GM19351 (cell line): ENCODE measurements at regions not wholly inside any gene's neighbourhood (a gene's known extent, or its start where the extent isn't known, plus 50 kb on each side); places are given as distances from the start of the nearest gene placed in this dataset.
"Not testable (repeated sequence)": the region's sequence is repeated elsewhere in the genome, so short reads cannot be mapped to it uniquely, and the experiment has no call there.

ENCODE experiments used
- ATAC-seq: cut with Tn5 transposase; IDR thresholded peaks from one replicate; pipeline ENCODE4 v1.9.1; 2021; ENCODE audit warnings: mild to moderate bottlenecking, moderate library complexity; ENCODE audit not compliant: unreplicated experiment

GRCh38 chr4:180966312-180966711 lies 1276.9 kb upstream of the TENM3 start:
- ATAC-seq, result no peak

DNA sequence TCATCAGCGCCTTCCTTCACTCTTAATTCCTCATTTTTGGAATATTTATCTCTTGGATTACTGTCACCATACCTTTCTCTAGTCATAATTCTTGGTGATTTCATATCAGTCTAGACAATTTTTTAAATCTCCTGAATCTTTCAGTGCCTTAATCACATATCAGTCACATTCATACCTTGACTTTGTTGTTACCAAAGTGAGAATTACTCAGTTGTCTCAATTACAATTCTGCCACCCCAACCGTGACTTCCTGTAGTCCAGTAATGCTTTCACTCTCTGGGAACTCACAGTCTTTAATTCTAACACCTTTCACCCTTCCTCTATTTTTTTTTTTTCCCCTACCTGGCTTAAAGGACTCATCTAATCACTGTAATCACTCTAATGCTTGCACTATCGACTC lies 1275.3 kb upstream of the TENM3 start:
- ATAC-seq, result no peak

- no peak for ATAC-seq
These were observed 1269.3 kb upstream of the TENM3 start for GRCh38 chr4:180973894-180974293.

GRCh38 chr4:180990931-180991330 lies 1252.3 kb upstream of the TENM3 start:
- ATAC-seq, result no peak

DNA sequence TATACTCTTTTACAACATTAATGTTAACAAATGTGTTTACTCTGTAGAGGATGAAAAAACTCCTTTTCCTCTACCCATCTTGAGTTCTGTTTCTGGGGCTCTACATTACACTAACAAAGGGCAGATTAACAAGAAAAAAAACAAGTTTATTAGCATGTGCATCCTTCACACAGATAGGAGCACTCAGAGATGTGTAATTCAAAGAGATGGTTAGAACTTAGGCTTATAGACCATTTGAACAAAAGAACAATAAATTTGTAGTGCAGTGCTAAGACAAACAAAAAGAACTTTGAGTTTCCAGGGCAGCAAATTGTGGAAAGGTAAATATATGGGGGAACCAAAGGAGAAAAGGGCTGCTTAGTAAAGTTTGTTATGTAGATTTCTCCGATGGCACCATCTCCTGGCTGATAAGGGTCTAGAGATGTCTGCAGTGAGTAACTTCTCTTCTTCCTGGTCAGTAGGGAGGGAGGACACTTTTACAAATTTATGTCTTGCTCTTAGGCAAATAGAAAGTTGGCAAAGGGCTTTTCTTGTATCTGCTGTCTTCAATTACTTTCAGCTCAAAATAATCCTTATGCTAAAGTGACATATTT lies 1249.9 kb upstream of the TENM3 start:
- no peak for ATAC-seq

DNA sequence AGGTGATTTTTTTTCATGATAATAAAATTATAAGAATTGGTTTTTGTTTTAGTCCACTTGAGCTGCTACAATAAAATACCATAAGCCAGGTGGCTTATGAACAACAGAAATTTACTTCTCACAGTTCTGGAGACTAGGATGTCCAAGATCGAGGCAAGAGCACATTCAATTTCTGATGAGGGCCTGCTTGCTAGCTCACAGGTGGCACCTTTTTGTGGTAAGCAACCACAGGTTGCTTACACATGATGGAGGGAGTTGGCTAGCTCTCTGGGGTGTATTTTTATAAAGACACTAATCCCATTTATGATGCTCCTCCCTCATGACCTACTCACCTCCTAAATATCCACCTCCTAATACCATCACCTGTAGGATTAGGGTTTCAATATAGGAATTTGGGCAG lies 1248.5 kb upstream of the TENM3 start:
- ATAC-seq, result no peak

DNA sequence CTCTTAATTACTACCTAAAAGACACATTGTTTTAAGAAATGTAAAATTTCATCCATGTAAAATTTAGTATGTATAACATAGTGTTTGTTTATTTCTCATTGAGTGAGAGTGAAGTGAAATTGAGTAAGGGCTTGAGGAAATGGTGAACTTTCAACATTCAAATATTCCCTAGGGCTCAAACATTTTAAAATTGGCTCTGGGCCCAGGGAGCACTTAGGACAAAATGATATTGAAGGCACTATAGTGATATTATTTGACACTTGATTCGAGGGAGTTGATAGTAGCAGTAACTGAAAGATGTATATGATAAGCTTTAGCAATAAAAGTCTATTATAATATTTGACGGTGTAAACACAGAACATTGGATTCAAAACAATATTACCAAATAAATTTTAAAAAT lies 1244.0 kb upstream of the TENM3 start:
- no peak for ATAC-seq

- ATAC-seq, result no peak
These were observed 1239.1 kb upstream of the TENM3 start for GRCh38 chr4:181004056-181004455.

GRCh38 chr4:181006499-181007260 lies 1236.5 kb upstream of the TENM3 start:
- no peak for ATAC-seq

GRCh38 chr4:181007751-181008150 lies 1235.5 kb upstream of the TENM3 start:
- ATAC-seq, result no peak

DNA sequence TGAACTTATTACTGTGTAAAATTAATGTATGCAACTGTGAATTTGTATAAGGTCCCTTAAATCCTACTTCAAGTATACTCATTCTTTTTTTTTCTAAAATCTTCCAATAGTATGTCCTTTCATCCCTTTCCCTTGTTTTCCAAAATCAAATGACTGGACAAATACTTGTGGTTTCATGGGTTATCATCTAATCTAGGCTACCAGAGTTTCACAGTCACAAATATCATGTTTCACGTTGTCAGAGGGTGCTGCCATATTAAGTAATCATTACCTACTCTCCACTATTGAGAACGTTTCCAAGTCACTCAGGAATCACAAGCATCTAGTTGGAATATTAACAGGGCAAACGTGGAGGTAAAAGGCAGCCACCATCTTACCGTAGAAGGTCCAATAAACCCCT lies 1235.0 kb upstream of the TENM3 start:
- ATAC-seq, result no peak

GRCh38 chr4:181013162-181013561 lies 1230.0 kb upstream of the TENM3 start:
- ATAC-seq, result no peak

GRCh38 chr4:181017038-181017437 lies 1226.2 kb upstream of the TENM3 start:
- ATAC-seq, result no peak

GRCh38 chr4:181018472-181018871 lies 1224.7 kb upstream of the TENM3 start:
- no peak for ATAC-seq

- no peak for ATAC-seq
These were observed 1224.3 kb upstream of the TENM3 start for GRCh38 chr4:181018913-181019312.

GRCh38 chr4:181020456-181020855 lies 1222.7 kb upstream of the TENM3 start:
- no peak for ATAC-seq

DNA sequence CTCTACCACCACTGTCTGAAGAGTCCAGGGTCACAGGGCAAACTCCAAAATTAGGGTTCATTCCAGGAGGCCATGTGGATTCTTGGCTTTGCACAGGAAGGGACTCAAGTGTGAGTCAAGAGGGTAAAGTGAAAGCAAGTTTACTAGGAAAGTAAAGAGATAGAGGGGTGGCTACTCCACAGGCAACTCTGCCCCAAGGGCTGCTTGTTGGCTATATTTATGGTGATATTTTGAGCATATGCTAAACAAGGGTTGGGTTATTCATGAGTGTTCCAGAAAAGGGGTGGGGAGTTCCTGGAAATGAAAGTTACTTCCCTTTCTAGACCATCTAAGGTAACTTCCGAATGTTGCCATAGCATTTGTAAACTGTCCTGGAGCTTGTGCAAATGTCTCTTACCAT lies 1222.0 kb upstream of the TENM3 start:
- ATAC-seq, result no peak

- ATAC-seq, result not testable (repeated sequence)
These were observed 1212.9 kb upstream of the TENM3 start for GRCh38 chr4:181030135-181030921.

DNA sequence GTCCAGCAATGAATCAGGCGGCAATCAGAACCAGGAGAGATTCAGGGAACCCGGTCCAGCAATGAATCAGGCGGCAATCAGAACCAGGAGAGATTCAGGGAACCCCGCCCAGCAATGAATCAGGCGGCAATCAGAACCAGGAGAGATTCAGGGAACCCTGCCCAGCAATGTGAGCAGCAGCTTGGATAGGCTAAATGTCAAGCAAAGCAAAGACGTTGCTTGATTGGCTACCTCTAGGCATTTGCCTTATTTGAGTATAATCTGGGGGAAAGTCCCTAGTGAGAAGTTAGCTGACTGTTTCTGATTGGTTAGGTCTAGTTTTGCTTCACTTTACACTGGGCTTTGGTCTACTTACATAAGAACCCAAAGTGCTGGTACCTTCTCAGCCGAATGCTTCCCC lies 1212.2 kb upstream of the TENM3 start:
- ATAC-seq, result no peak

DNA sequence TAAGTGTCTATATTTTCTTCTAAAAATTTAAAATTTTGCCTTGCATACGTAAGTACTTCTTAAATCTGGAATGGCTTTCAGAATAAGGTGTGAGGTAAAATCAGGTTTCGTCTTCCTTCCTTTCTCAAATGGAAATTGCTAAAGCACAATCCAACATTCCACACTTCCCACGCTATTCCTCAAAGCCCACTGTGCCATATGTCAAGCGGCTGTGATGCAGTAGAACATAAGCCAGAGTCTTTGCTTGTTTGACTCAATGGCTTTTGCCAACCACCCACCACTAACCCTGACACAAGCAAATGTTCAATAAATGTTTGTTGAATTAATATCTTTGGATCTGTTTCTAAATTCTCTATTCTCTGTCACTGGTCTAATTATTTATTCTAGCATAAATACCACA lies 1199.7 kb upstream of the TENM3 start:
- ATAC-seq, result no peak

GRCh38 chr4:181046809-181047208 lies 1196.4 kb upstream of the TENM3 start:
- ATAC-seq, result no peak

- ATAC-seq, result no peak
These were observed 1191.3 kb upstream of the TENM3 start for GRCh38 chr4:181051931-181052330.
